ENCODE measurements at regions not wholly inside any gene's neighbourhood (a gene's known extent, or its start where the extent isn't known, plus 50 kb on each side); places are given as distances from the start of the nearest gene placed in this dataset.

GRCh38 chr3:144516026-144516425 lies 544.4 kb downstream of the DIPK2A start:
- no peak for TF ChIP-seq CTCF (IDR thresholded peaks at IDR 0.05)
- no peak for TF ChIP-seq POLR2A (IDR thresholded peaks at IDR 0.05)
- no peak for TF ChIP-seq POLR2AphosphoS5 (IDR thresholded peaks at IDR 0.05)

All from breast epithelium (tissue), 3 donors.